ENCODE measurements at regions not wholly inside any gene's neighbourhood (a gene's known extent, or its start where the extent isn't known, plus 50 kb on each side); places are given as distances from the start of the nearest gene placed in this dataset.

DNA sequence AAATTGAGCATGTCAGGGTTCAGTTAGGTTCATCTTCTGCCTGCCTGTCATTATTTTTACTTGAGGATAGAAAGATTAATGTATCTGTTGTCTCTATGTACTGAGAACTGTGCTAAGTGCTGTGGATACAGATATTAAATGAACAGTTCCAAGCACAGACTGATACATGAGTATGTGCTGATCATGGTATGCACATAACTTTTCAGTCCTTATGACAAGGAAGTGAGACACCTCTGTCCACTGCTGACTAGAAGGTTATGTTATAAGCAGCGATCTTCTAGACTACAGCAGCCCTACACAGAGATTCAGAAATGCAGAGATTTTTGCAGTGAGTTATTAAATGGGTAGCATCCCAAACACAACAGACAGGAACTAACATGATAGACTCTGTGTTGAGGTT, 335.6 kb upstream of the MTNR1B start:
- 15 to 18% methylated on average over 1 of the region's 1 CpG for WGBS, 2 experiments (ENCODE audit: low coverage in 1 of 2, low lambda C conversion rate in 2 of 2, missing lambda C conversion rate in 2 of 2)
- in situ Hi-C loops (cut with MboI) = no loop called here
- H3K27ac ChIP-seq = no peak overlapping the region
- DNase-seq = no peak
- no peaks in the 10 kb centered on the region for H3K9me3 ChIP-seq (ENCODE audit: low read depth)
- no peak overlapping the region for H2AFZ ChIP-seq
- H3K79me2 ChIP-seq (ENCODE audit: insufficient read depth) = no peaks in the 10 kb centered on the region
- no peaks in the 10 kb centered on the region for H3F3A ChIP-seq (ENCODE audit: insufficient read depth)
- no peaks in the 10 kb centered on the region for H3K9me2 ChIP-seq (ENCODE audit: insufficient read depth)
- TF ChIP-seq EZH2phosphoT487 (IDR thresholded peaks at IDR 0.05; ENCODE audit: insufficient read depth, low read depth) (no peak), EZH2 (IDR thresholded peaks at IDR 0.05; ENCODE audit: insufficient read depth, poor library complexity, severe bottlenecking) (no peak)
- no peak overlapping the region for H3K4me3 ChIP-seq
- H4K20me1 ChIP-seq (ENCODE audit: insufficient read depth) = no peaks in the 10 kb centered on the region
- no peaks in the 10 kb centered on the region for H3K27me3 ChIP-seq (replicated peaks; ENCODE audit: insufficient read depth)
- H3K9ac ChIP-seq = no peak overlapping the region
- H3K4me1 ChIP-seq (ENCODE audit: insufficient read depth) = peaks cover 2% of the 10 kb centered on the region; the same call in 1 of the 2 replicates
- no peaks in the 10 kb centered on the region for H3K36me3 ChIP-seq (ENCODE audit: low read depth)
- no peak overlapping the region for H3K4me2 ChIP-seq (ENCODE audit: unreplicated experiment)

DNA sequence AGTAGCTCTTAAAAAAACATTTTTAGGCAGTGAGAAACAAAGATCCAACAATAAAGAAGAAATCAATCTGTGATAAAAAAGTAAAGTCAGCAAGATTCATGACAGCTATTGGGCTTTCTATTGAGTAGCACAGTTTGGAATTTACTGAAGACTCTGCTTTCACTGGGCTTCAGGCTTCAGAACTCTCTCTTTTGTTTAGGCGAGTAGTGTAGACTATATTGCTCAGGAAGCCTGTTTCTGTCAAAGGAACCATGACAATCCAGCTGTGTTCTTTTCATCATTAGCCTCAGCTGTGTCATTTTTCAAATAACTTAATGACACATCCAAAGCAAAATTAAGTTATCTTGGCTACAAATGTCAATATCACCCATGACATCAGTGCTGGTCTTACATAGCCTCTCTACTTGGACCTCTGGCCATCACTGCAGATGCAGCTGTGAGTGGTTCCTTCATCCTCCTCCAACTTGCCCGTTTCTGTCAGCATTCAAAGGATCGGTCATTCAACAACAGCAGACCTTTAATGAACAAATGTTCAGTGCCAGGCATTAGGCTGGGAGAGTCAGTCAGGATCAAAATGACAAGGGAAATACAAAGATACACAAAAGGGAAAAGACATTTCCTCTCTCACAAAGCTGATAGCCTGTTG, 332.8 kb upstream of the MTNR1B start:
- no peak for DNase-seq
- Histone ChIP-seq H3K9me2 (ENCODE audit: insufficient read depth) (no peaks in the 10 kb centered on the region), H3K4me1 (ENCODE audit: insufficient read depth) (no peaks in the 10 kb centered on the region), H3K79me2 (ENCODE audit: insufficient read depth) (no peaks in the 10 kb centered on the region), H3K4me3 (no peak overlapping the region), H2AFZ (no peak overlapping the region), H3K27ac (no peak overlapping the region), H3K9me3 (ENCODE audit: low read depth) (no peaks in the 10 kb centered on the region), H3K27me3 (replicated peaks; ENCODE audit: insufficient read depth) (no peaks in the 10 kb centered on the region), H3F3A (ENCODE audit: insufficient read depth) (no peaks in the 10 kb centered on the region), H4K20me1 (ENCODE audit: insufficient read depth) (no peaks in the 10 kb centered on the region), H3K36me3 (ENCODE audit: low read depth) (no peaks in the 10 kb centered on the region), H3K9ac (no peak overlapping the region), H3K4me2 (ENCODE audit: unreplicated experiment) (no peak overlapping the region)
- 36 to 37% methylated on average over 3 of the region's 3 CpGs for WGBS, 2 experiments (ENCODE audit: low coverage in 1 of 2, low lambda C conversion rate in 2 of 2, missing lambda C conversion rate in 2 of 2)
- in situ Hi-C loops (cut with MboI) = no loop called here
- TF ChIP-seq EZH2phosphoT487 (IDR thresholded peaks at IDR 0.05; ENCODE audit: insufficient read depth, low read depth) = no peak
- TF ChIP-seq EZH2 (IDR thresholded peaks at IDR 0.05; ENCODE audit: insufficient read depth, poor library complexity, severe bottlenecking) = no peak

DNA sequence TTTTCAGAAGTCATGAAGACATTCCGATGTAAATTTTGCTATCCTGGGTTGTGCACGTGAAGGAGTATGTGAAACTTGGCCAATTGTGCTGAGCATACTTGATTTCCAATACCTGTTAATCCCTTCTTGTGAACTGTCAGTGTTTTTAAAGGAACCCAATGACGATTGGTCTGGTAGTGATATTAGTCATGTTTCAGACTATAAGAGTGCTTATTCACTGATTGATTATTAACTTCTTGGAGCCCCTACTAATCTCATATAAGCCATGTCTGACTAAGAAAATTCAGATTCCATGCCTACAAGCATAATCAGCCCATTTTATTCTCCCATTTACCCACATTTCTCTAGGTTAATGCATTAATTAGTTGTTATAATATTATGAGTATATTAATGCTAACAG, 330.8 kb upstream of the MTNR1B start:
- Histone ChIP-seq H2AFZ (no peak overlapping the region), H3K36me3 (ENCODE audit: low read depth) (no peaks in the 10 kb centered on the region), H3K9me2 (ENCODE audit: insufficient read depth) (no peaks in the 10 kb centered on the region), H3K27ac (no peak overlapping the region), H3K9me3 (ENCODE audit: low read depth) (no peaks in the 10 kb centered on the region), H3F3A (ENCODE audit: insufficient read depth) (no peaks in the 10 kb centered on the region), H4K20me1 (ENCODE audit: insufficient read depth) (no peaks in the 10 kb centered on the region), H3K27me3 (replicated peaks; ENCODE audit: insufficient read depth) (no peaks in the 10 kb centered on the region), H3K79me2 (ENCODE audit: insufficient read depth) (no peaks in the 10 kb centered on the region), H3K4me2 (ENCODE audit: unreplicated experiment) (no peak overlapping the region), H3K4me1 (ENCODE audit: insufficient read depth) (no peaks in the 10 kb centered on the region), H3K4me3 (no peak overlapping the region), H3K9ac (no peak overlapping the region)
- WGBS, 2 experiments (ENCODE audit: low coverage in 1 of 2, low lambda C conversion rate in 2 of 2, missing lambda C conversion rate in 2 of 2) = 29 to 36% methylated on average over 3 of the region's 3 CpGs
- TF ChIP-seq EZH2phosphoT487 (IDR thresholded peaks at IDR 0.05; ENCODE audit: insufficient read depth, low read depth) (no peak), EZH2 (IDR thresholded peaks at IDR 0.05; ENCODE audit: insufficient read depth, poor library complexity, severe bottlenecking) (no peak)
- no peak for DNase-seq
- in situ Hi-C loops (cut with MboI) = no loop called here

DNA sequence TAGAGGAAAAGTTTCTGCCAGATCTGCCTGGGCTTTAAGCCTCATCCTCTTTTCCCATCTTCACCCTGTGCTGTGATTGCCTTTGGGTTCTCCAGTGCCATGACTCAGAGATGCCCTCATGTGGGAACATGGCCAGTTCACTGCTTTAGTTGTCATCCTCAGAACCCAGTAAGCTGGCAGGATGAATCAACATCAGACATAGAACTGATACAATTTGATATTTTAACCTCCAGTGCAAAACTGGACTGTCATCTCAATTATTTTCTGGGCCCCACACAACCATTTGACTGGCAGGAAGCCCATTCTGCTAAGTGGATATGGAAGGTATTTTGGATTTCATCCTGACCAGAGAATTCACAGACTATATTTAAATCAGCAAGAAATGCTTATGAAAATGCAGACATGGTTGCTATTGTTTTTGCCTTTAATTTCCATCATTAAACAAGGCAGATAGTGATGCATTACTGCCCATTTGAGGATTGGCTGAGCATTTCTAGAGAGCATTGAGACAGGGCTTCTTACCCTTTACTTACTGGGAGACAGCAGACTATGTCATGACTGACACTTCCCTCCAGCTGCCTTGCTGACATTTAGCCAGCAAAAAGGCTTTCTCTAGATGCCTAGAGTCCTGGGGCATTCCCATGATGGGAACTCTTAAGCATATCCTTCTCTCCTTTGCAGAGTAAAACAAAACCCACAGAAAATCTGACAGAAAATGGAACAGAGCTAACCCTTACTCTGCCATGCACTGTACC, 327.1 kb upstream of the MTNR1B start:
- Histone ChIP-seq H3K79me2 (ENCODE audit: insufficient read depth) (no peaks in the 10 kb centered on the region), H3K9me3 (ENCODE audit: low read depth) (no peaks in the 10 kb centered on the region), H4K20me1 (ENCODE audit: insufficient read depth) (no peaks in the 10 kb centered on the region), H2AFZ (no peak overlapping the region), H3K4me2 (ENCODE audit: unreplicated experiment) (no peak overlapping the region), H3K4me3 (no peak overlapping the region), H3F3A (ENCODE audit: insufficient read depth) (no peaks in the 10 kb centered on the region), H3K9ac (no peak overlapping the region), H3K9me2 (ENCODE audit: insufficient read depth) (no peaks in the 10 kb centered on the region), H3K27me3 (replicated peaks; ENCODE audit: insufficient read depth) (no peaks in the 10 kb centered on the region), H3K36me3 (ENCODE audit: low read depth) (no peaks in the 10 kb centered on the region), H3K4me1 (ENCODE audit: insufficient read depth) (no peaks in the 10 kb centered on the region), H3K27ac (no peak overlapping the region)
- TF ChIP-seq EZH2 (IDR thresholded peaks at IDR 0.05; ENCODE audit: insufficient read depth, poor library complexity, severe bottlenecking) = no peak
- no peak for TF ChIP-seq EZH2phosphoT487 (IDR thresholded peaks at IDR 0.05; ENCODE audit: insufficient read depth, low read depth)
- DNase-seq = peak; percentile 19
- in situ Hi-C loops (cut with MboI) = no loop called here

Data from GM23248 (cell line).